ENCODE measurements at regions not wholly inside any gene's neighbourhood (a gene's known extent, or its start where the extent isn't known, plus 50 kb on each side); places are given as distances from the start of the nearest gene placed in this dataset.

GRCh38 chr3:36025232-36025631 is 355.1 kb upstream of the STAC start:
- no peak for TF ChIP-seq CTCF (conservative IDR thresholded peaks at IDR 0.05)
- Mint-ChIP-seq H3K36me3 (ENCODE audit: low read depth) (no peaks in the 10 kb centered on the region), H3K4me3 (no peak overlapping the region), H3K27ac (ENCODE audit: unreplicated experiment) (no peak overlapping the region), H3K27me3 (ENCODE audit: low read depth) (peaks cover 17% of the 10 kb centered on the region), H3K4me1 (no peaks in the 10 kb centered on the region), H3K9me3 (no peaks in the 10 kb centered on the region)
- no peak for DNase-seq (ENCODE audit: low read depth, low spot score)

GRCh38 chr3:36032180-36033047 is 347.9 kb upstream of the STAC start:
- H3K36me3 Mint-ChIP-seq (ENCODE audit: low read depth), result no peaks in the 10 kb centered on the region
- H3K4me3 Mint-ChIP-seq, result no peak overlapping the region
- DNase-seq (ENCODE audit: low read depth, low spot score), result no peak
- no peaks in the 10 kb centered on the region for H3K4me1 Mint-ChIP-seq
- no peak overlapping the region for H3K27ac Mint-ChIP-seq (ENCODE audit: unreplicated experiment)
- no peak for TF ChIP-seq CTCF (conservative IDR thresholded peaks at IDR 0.05)
- peaks cover 9% of the 10 kb centered on the region for H3K9me3 Mint-ChIP-seq
- H3K27me3 Mint-ChIP-seq (ENCODE audit: low read depth), result peaks cover 3% of the 10 kb centered on the region

- H3K27me3 Mint-ChIP-seq (ENCODE audit: low read depth), result peaks cover 3% of the 10 kb centered on the region
- no peak overlapping the region for H3K27ac Mint-ChIP-seq (ENCODE audit: unreplicated experiment)
- H3K36me3 Mint-ChIP-seq (ENCODE audit: low read depth), result no peaks in the 10 kb centered on the region
- no peak for DNase-seq (ENCODE audit: low read depth, low spot score)
- no peaks in the 10 kb centered on the region for H3K4me1 Mint-ChIP-seq
- H3K4me3 Mint-ChIP-seq, result no peak overlapping the region
- no peak for TF ChIP-seq CTCF (conservative IDR thresholded peaks at IDR 0.05)
- H3K9me3 Mint-ChIP-seq, result peaks cover 5% of the 10 kb centered on the region
These were observed 321.8 kb upstream of the STAC start for GRCh38 chr3:36058404-36059030.

- H3K36me3 Mint-ChIP-seq (ENCODE audit: low read depth), result no peaks in the 10 kb centered on the region
- no peak for DNase-seq (ENCODE audit: low read depth, low spot score)
- H3K27me3 Mint-ChIP-seq (ENCODE audit: low read depth), result peaks cover 3% of the 10 kb centered on the region
- TF ChIP-seq CTCF (conservative IDR thresholded peaks at IDR 0.05), result no peak
- H3K4me3 Mint-ChIP-seq, result no peak overlapping the region
- no peaks in the 10 kb centered on the region for H3K9me3 Mint-ChIP-seq
- no peak overlapping the region for H3K27ac Mint-ChIP-seq (ENCODE audit: unreplicated experiment)
- no peaks in the 10 kb centered on the region for H3K4me1 Mint-ChIP-seq
These were observed 319.4 kb upstream of the STAC start for GRCh38 chr3:36060950-36061349.

- TF ChIP-seq CTCF (conservative IDR thresholded peaks at IDR 0.05), result no peak
- Mint-ChIP-seq H3K36me3 (ENCODE audit: low read depth) (no peaks in the 10 kb centered on the region), H3K9me3 (no peaks in the 10 kb centered on the region), H3K27ac (ENCODE audit: unreplicated experiment) (no peak overlapping the region), H3K4me3 (no peak overlapping the region), H3K27me3 (ENCODE audit: low read depth) (peaks cover 3% of the 10 kb centered on the region), H3K4me1 (no peaks in the 10 kb centered on the region)
- DNase-seq (ENCODE audit: low read depth, low spot score), result no peak
These were observed 316.3 kb upstream of the STAC start for GRCh38 chr3:36063992-36064391.

All from neural crest cell (in vitro differentiated cells).